Kidney epithelial cell (primary cell): ENCODE measurements at regions not wholly inside any gene's neighbourhood (a gene's known extent, or its start where the extent isn't known, plus 50 kb on each side); places are given as distances from the start of the nearest gene placed in this dataset.

Experiments used
- DNase-seq: peaks from one replicate; pipeline ENCODE4 v3.0.0-alpha.2; 2010; ENCODE audit warnings: low read depth
- H3K27me3 ChIP-seq: 2 replicates; pipeline ENCODE4 v1.6.0; 2011; ENCODE audit warnings: low read length; ENCODE audit not compliant: control insufficient read depth, insufficient read depth
- H3K36me3 ChIP-seq: 2 replicates; pipeline ENCODE4 v1.5.1; 2011; ENCODE audit warnings: low read length; ENCODE audit not compliant: control insufficient read depth, insufficient read depth
- H3K4me3 ChIP-seq: 2 replicates; pipeline ENCODE4 v1.5.1; 2011; ENCODE audit warnings: low read depth, mild to moderate bottlenecking, control low read depth, low read length
- CTCF ChIP-seq: IDR thresholded peaks from 2 replicates; pipeline ENCODE4 v1.5.1; 2011; ENCODE audit warnings: mild to moderate bottlenecking, moderate library complexity, low read length, control low read depth, inconsistent platforms; ENCODE audit not compliant: insufficient read depth, poor library complexity, severe bottlenecking

- TF ChIP-seq CTCF = no peak
- Histone ChIP-seq H3K27me3 (no peaks in the 10 kb centered on the region), H3K36me3 (no peaks in the 10 kb centered on the region), H3K4me3 (no peak overlapping the region)
- DNase-seq = no peak
Observed at GRCh38 chr5:17378346-17378997, 119.6 kb upstream of the TAF11L2 start.

- Histone ChIP-seq H3K36me3 (no peaks in the 10 kb centered on the region), H3K4me3 (no peak overlapping the region), H3K27me3 (no peaks in the 10 kb centered on the region)
- TF ChIP-seq CTCF = no peak
- DNase-seq = no peak
Observed at GRCh38 chr5:17379100-17379951, 118.7 kb upstream of the TAF11L2 start.

GRCh38 chr5:17381932-17382331 is 116.1 kb upstream of the TAF11L2 start:
- H3K27me3 ChIP-seq = no peaks in the 10 kb centered on the region
- no peak for DNase-seq
- TF ChIP-seq CTCF = no peak
- H3K36me3 ChIP-seq = no peaks in the 10 kb centered on the region
- no peak overlapping the region for H3K4me3 ChIP-seq

GRCh38 chr5:17383526-17383925 is 114.5 kb upstream of the TAF11L2 start:
- Histone ChIP-seq H3K36me3 (no peaks in the 10 kb centered on the region), H3K27me3 (no peaks in the 10 kb centered on the region), H3K4me3 (no peak overlapping the region)
- TF ChIP-seq CTCF = no peak
- no peak for DNase-seq

- no peak for DNase-seq
- no peak for TF ChIP-seq CTCF
- Histone ChIP-seq H3K36me3 (no peaks in the 10 kb centered on the region), H3K27me3 (no peaks in the 10 kb centered on the region), H3K4me3 (no peak overlapping the region)
Observed at GRCh38 chr5:17384181-17384580, 113.8 kb upstream of the TAF11L2 start.
